Tibial artery (tissue), 4 donors: ENCODE measurements at regions not wholly inside any gene's neighbourhood (a gene's known extent, or its start where the extent isn't known, plus 50 kb on each side); places are given as distances from the start of the nearest gene placed in this dataset.

Source experiments
- DNase-seq, 2 donors: peaks; one replicate each; pipeline ENCODE4 v3.0.0-alpha.2; 2019
- H3K27ac ChIP-seq, 2 donors: fragments of 200-600 bp; sonication (generic) in 1 of 2; 1 replicate in 1 of 2; 2 replicates in 1 of 2; pipeline ENCODE4 v1.5.1; 2018 to 2019; ENCODE audit warnings: mild to moderate bottlenecking in 1 of 2
- H3K27me3 ChIP-seq, 2 donors: fragments of 200-600 bp; sonication (generic) in 1 of 2; one replicate each; pipeline versions ENCODE4 v1.5.1 to v1.6.0; 2016 to 2019
- H3K36me3 ChIP-seq, 3 donors: fragments of 200-600 bp; sonication (generic) in 2 of 3; one replicate each; pipeline ENCODE4 v1.5.1; 2016 to 2019; ENCODE audit warnings: mild to moderate bottlenecking in 2 of 3
- H3K4me1 ChIP-seq, 4 donors: fragments of 200-600 bp; sonication (generic) in 2 of 4; 1 replicate in 3 of 4; 2 replicates in 1 of 4; pipeline ENCODE4 v1.5.1; 2016 to 2019
- H3K4me3 ChIP-seq, 2 donors: fragments of 200-600 bp; sonication (generic) in 1 of 2; 1 replicate in 1 of 2; 2 replicates in 1 of 2; pipeline ENCODE4 v1.5.1; 2018 to 2019; ENCODE audit warnings: mild to moderate bottlenecking in 2 of 2
- H3K9me3 ChIP-seq, 3 donors: fragments of 200-600 bp; sonication (generic) in 1 of 3; one replicate each; pipeline ENCODE4 v1.5.1; 2016 to 2019
- intact Hi-C: fragments of 100-400 bp; cut with DNase I; formaldehyde crosslinking; loops from one replicate; pipeline ENCODE4 v1.15.0; 2023; ENCODE audit warnings: low total_unique reads
- TF ChIP-seq, protein P1 (sequence below), 2 experiments: fragments of 200-600 bp in 1 of 2; fragments of 450-650 bp in 1 of 2; IDR thresholded peaks; one replicate each; pipeline ENCODE4 v1.5.1; 2017 to 2019; ENCODE audit warnings: antibody characterized with exemption in 2 of 2, mild to moderate bottlenecking in 1 of 2, moderate library complexity in 1 of 2

DNA sequence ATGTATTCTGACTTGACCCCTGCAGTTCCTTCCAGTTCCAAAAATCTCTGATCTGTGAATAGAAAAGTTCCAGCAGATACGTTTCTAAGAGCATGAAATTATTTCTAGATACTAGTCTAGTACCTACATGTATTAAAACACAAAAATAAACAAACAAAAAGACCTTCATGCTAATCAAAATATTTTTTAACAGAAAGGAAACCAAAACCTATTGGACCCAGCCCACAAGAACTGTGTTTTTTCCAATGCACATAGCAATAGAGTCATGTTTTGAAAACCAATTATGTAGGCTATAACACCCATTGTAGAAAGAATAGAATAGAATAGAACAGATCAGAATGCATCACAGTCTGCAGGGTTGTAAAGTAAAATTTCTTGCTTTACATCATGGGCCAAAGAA is 158.6 kb upstream of the TNFAIP3 start:
- no peak overlapping the region for H3K27ac ChIP-seq
- intact Hi-C loops, result loop anchor here (5.0 to 10.0 kb wide), 2 partner anchors 159 to 236 kb away; partner anchors contain the start of gene TNFAIP3
- H3K36me3 ChIP-seq, result no peaks in the 10 kb centered on the region
- TF ChIP-seq, protein P1, sequence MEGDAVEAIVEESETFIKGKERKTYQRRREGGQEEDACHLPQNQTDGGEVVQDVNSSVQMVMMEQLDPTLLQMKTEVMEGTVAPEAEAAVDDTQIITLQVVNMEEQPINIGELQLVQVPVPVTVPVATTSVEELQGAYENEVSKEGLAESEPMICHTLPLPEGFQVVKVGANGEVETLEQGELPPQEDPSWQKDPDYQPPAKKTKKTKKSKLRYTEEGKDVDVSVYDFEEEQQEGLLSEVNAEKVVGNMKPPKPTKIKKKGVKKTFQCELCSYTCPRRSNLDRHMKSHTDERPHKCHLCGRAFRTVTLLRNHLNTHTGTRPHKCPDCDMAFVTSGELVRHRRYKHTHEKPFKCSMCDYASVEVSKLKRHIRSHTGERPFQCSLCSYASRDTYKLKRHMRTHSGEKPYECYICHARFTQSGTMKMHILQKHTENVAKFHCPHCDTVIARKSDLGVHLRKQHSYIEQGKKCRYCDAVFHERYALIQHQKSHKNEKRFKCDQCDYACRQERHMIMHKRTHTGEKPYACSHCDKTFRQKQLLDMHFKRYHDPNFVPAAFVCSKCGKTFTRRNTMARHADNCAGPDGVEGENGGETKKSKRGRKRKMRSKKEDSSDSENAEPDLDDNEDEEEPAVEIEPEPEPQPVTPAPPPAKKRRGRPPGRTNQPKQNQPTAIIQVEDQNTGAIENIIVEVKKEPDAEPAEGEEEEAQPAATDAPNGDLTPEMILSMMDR (IDR thresholded peaks at IDR 0.05), result no peak
- H3K9me3 ChIP-seq, result no peaks in the 10 kb centered on the region
- H3K27me3 ChIP-seq, result no peaks in the 10 kb centered on the region
- no peak overlapping the region for H3K4me3 ChIP-seq
- peaks cover 0 to 9% (median 3%) of the 10 kb centered on the region in 4 donors for H3K4me1 ChIP-seq
- DNase-seq, result no peak

DNA sequence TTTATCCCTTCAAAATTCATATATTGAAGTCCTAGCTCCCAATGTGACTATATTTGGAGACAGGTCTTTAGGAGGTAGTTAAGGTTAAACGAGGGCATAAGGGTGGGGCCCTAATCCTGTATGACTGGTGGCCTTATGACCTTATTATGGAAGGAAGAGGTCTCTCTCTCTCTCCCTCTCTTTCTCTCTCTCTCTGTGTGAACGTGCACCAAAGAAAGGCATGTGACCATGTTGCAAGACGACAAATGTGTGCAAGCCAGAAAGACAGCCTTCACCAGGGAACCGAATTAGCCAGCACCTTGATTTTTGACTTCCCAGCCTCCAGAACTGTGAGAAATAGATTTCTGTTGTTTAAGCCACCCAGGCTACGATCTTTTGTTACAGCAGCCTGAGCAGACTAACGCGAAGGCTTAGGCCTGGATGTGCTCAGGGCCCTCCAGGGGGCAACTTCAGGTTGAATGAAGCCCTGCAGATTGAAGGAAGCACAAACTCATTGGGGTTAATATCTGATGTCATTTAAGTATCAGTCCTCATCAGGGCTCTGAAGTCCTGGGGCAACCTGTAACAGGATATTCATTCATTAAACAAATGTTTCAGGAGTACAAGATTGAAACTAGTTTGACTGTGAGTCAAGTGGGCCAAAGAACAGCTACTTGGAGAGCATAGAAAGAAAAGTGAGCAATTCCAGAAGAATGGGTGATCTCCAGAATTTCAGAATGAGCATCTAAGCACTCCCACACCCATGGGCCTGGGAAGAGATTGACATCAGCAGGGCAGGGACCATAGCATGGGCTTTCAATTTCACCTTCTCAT is 157.4 kb upstream of the TNFAIP3 start:
- Histone ChIP-seq H3K27ac (no peak overlapping the region), H3K9me3 (no peaks in the 10 kb centered on the region), H3K36me3 (no peaks in the 10 kb centered on the region), H3K4me1 (peaks cover 0 to 9% (median 3%) of the 10 kb centered on the region in 4 donors), H3K4me3 (no peak overlapping the region), H3K27me3 (no peaks in the 10 kb centered on the region)
- DNase-seq, result no peak
- intact Hi-C loops, result loop anchor here (5.0 to 10.0 kb wide), 2 partner anchors 158 to 235 kb away; partner anchors contain the start of gene TNFAIP3
- TF ChIP-seq, protein P1 (IDR thresholded peaks at IDR 0.05), result no peak

DNA sequence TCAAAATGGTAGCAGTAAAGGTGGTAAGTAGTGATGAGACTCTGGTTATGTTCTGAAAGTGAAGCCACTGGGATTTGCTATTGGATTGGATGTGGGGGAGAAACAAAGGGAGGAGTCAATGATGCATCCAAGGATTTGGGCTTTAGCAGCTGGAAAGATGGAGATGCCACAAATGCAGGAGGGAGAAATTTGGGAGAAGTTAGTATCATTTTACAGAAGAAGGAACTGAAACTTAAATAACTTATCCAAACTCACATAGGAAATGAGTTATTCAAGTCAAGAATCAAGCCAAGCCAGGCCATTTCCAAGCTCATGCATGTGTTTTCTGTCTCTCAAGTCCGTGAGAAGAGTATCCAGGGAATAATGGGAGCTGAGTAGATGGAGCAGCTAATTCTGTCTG is 155.1 kb upstream of the TNFAIP3 start:
- H3K27me3 ChIP-seq, result no peaks in the 10 kb centered on the region
- H3K4me3 ChIP-seq, result no peak overlapping the region
- intact Hi-C loops, result no loop called here
- no peak overlapping the region for H3K27ac ChIP-seq
- DNase-seq, result no peak
- H3K9me3 ChIP-seq, result no peaks in the 10 kb centered on the region
- H3K4me1 ChIP-seq, result peaks cover 0 to 9% (median 3%) of the 10 kb centered on the region in 4 donors
- H3K36me3 ChIP-seq, result no peaks in the 10 kb centered on the region
- TF ChIP-seq, protein P1 (IDR thresholded peaks at IDR 0.05), result no peak

DNA sequence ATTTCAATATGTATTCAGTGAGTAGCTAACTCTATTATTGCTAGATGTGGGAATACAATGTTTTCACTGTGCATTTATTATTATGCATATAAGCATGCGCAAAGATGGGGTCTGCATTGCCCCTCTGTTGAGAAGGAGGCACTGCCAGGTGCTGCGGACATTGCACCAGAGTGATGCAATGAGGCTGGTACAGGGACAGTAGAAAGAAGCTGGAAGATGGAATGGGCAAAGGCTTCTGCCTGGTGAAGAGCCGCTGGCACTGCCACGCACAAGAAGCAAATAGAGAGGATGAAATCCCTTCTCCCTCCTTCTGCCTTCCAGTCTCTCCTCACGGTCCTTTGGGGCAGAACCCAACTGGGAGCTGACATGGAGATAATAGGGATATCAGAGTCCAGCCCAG is 154.5 kb upstream of the TNFAIP3 start:
- intact Hi-C loops, result no loop called here

DNA sequence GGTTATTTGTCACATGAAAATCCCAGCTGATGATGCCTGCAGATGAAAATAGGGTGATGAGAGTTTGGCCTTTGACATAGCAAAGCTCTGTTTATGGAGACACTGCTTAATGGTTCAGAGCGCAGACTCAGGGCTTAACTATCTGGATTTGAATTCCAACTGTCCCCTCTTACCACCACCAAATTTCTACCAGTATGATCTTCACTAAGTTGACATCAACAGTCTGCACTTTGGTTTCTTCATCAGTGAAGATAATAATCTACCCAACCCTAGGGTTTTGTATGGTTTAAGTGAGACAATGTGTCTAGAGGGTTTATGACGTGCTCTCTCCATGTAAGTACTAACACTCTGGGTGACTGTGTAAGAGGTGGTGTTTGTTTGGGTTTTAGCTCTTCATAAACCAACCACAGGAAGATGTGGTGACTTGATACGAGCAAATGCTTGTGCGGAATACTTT is 151.4 kb upstream of the TNFAIP3 start:
- intact Hi-C loops, result no loop called here
- H3K36me3 ChIP-seq, result no peaks in the 10 kb centered on the region
- TF ChIP-seq, protein P1 (IDR thresholded peaks at IDR 0.05), result no peak
- H3K27ac ChIP-seq, result no peak overlapping the region
- no peaks in the 10 kb centered on the region for H3K4me1 ChIP-seq
- DNase-seq, result no peak
- no peaks in the 10 kb centered on the region for H3K27me3 ChIP-seq
- no peaks in the 10 kb centered on the region for H3K9me3 ChIP-seq
- H3K4me3 ChIP-seq, result no peak overlapping the region

More for the DNA sequence above, 154.5 kb upstream of the TNFAIP3 start:
- no peak for DNase-seq
- Histone ChIP-seq H3K36me3 (no peaks in the 10 kb centered on the region), H3K9me3 (no peaks in the 10 kb centered on the region), H3K27ac (no peak overlapping the region), H3K4me3 (no peak overlapping the region), H3K4me1 (peaks cover 0 to 7% (median 3%) of the 10 kb centered on the region in 4 donors), H3K27me3 (no peaks in the 10 kb centered on the region)
- TF ChIP-seq, protein P1 (IDR thresholded peaks at IDR 0.05), result no peak
